H1 (cell line): ENCODE measurements at regions not wholly inside any gene's neighbourhood (a gene's known extent, or its start where the extent isn't known, plus 50 kb on each side); places are given as distances from the start of the nearest gene placed in this dataset.

Experiments
- GABPA ChIP-seq: IDR thresholded peaks from 2 replicates; pipeline ENCODE4 v1.6.1; 2011; ENCODE audit warnings: mild to moderate bottlenecking, low read length, moderate library complexity, borderline replicate concordance; ENCODE audit not compliant: insufficient read depth
- KDM4A ChIP-seq: IDR thresholded peaks from one replicate; pipeline ENCODE4 v1.7.1; 2012; ENCODE audit warnings: low read depth, mild to moderate bottlenecking, moderate library complexity, low read length, inconsistent platforms; ENCODE audit not compliant: severe bottlenecking
- KDM5A ChIP-seq: fragments of 200-600 bp; IDR thresholded peaks from 2 replicates; pipeline ENCODE4 v1.7.1; 2012; ENCODE audit warnings: mild to moderate bottlenecking, low read length, inconsistent platforms, mixed read lengths
- POLR2A ChIP-seq, 2 experiments: IDR thresholded peaks; 1 replicate in 1 of 2; 2 replicates in 1 of 2; pipeline ENCODE4 v1.6.1; 2011; ENCODE audit warnings: low read depth in 2 of 2, low read length in 2 of 2, mild to moderate bottlenecking in 2 of 2; ENCODE audit errors: control extremely low read depth in 1 of 2
- TF ChIP-seq, protein P1 (sequence below): IDR thresholded peaks from 2 replicates; pipeline ENCODE4 v1.6.1; 2012; ENCODE audit warnings: inconsistent platforms
- TF ChIP-seq, protein P2 (sequence below): IDR thresholded peaks from 2 replicates; pipeline ENCODE4 v1.6.1; 2012; ENCODE audit warnings: low read length, inconsistent platforms

DNA sequence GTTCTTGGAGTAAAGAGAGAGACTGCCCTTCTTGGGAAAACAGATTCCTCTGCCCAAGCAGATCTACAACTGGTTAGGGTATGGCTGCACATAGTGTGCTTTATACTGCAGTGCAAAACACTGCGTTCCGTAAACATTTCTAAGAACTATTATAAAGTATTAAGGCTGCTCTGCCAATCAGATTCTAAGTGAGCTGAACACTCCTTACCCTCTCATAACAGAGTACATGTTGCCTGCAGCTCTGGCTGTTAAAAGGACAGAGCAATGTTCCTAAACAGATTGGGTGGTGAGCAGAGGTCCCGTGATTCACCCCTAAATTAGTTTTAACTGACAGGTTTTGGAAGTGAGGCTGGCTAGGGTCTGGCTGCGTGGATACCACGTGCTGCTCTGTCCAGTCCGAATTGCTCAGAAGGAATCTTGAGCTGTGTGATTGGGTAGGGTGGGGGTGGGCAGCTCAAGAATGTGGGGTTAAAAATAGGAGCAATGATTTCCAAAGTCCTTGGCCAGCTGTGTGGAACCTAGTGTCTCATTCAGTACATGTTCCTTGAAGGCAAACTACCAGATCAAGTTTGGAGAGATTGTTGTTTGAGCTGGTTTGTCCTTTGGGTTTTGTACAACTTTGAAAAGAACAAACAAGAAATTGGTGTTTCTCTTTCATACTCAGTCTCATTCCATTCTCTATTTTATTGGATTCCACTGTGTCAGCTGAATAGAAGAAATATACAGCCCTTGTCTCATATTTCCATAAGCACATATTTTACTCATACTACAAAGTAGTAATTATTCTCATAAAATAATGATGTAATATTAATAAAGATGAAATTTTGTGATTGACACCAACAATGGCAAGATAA, 497.6 kb upstream of the CD180 start (continued):
- TF ChIP-seq, protein P1, sequence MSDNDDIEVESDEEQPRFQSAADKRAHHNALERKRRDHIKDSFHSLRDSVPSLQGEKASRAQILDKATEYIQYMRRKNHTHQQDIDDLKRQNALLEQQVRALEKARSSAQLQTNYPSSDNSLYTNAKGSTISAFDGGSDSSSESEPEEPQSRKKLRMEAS, result no peak
- TF ChIP-seq POLR2A (IDR thresholded peaks at IDR 0.05; ENCODE audit: control extremely low read depth in 1 of 2, low read depth in 2 of 2, low read length in 2 of 2) (no peak), GABPA (no peak), KDM5A (no peak), KDM4A (no peak)
- TF ChIP-seq, protein P2, sequence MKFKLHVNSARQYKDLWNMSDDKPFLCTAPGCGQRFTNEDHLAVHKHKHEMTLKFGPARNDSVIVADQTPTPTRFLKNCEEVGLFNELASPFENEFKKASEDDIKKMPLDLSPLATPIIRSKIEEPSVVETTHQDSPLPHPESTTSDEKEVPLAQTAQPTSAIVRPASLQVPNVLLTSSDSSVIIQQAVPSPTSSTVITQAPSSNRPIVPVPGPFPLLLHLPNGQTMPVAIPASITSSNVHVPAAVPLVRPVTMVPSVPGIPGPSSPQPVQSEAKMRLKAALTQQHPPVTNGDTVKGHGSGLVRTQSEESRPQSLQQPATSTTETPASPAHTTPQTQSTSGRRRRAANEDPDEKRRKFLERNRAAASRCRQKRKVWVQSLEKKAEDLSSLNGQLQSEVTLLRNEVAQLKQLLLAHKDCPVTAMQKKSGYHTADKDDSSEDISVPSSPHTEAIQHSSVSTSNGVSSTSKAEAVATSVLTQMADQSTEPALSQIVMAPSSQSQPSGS, result no peak
